SJCRH30 (cell line): ENCODE measurements at regions not wholly inside any gene's neighbourhood (a gene's known extent, or its start where the extent isn't known, plus 50 kb on each side); places are given as distances from the start of the nearest gene placed in this dataset.
A peak's percentile ranks its signal among the peaks of the same experiment; 100 is the strongest.
"Not testable (repeated sequence)": the region's sequence is repeated elsewhere in the genome, so short reads cannot be mapped to it uniquely, and the experiment has no call there.

Experiments used
- DNase-seq, 2 experiments: peaks; one replicate each; pipeline ENCODE4 v3.0.0-alpha.2; 2015 to 2020
- H3K27ac ChIP-seq: fragments of 250-450 bp; sonication (Bioruptor Pico); 2 replicates; pipeline ENCODE4 v1.5.1; 2020; ENCODE audit warnings: mild to moderate bottlenecking, moderate library complexity
- H3K27me3 ChIP-seq: fragments of 250-450 bp; sonication (Bioruptor Pico); 2 replicates; pipeline ENCODE4 v1.5.1; 2020; ENCODE audit warnings: mild to moderate bottlenecking, moderate library complexity
- H3K36me3 ChIP-seq: fragments of 250-450 bp; sonication (Bioruptor Pico); 2 replicates; pipeline ENCODE4 v1.5.1; 2020; ENCODE audit warnings: mild to moderate bottlenecking, moderate library complexity
- H3K4me1 ChIP-seq: fragments of 250-450 bp; sonication (Bioruptor Pico); 2 replicates; pipeline ENCODE4 v1.5.1; 2020; ENCODE audit warnings: mild to moderate bottlenecking, moderate library complexity
- H3K4me3 ChIP-seq: fragments of 250-450 bp; sonication (Bioruptor Pico); 2 replicates; pipeline ENCODE4 v1.5.1; 2020; ENCODE audit warnings: mild to moderate bottlenecking, moderate library complexity
- H3K9me3 ChIP-seq: fragments of 250-450 bp; sonication (Bioruptor Pico); replicated peaks from 2 replicates; pipeline ENCODE4 v1.5.1; 2020; ENCODE audit warnings: mild to moderate bottlenecking, moderate library complexity

- Histone ChIP-seq H3K9me3 (no peaks in the 10 kb centered on the region), H3K36me3 (no peaks in the 10 kb centered on the region), H3K4me1 (no peaks in the 10 kb centered on the region), H3K27ac (no peak overlapping the region), H3K27me3 (no peaks in the 10 kb centered on the region), H3K4me3 (no peak overlapping the region)
- no peak for DNase-seq
These were observed 1007.2 kb downstream of the REEP3 start for GRCh38 chr10:64528294-64529002.

GRCh38 chr10:64529003-64529350 lies 1007.8 kb downstream of the REEP3 start:
- Histone ChIP-seq H3K27me3 (no peaks in the 10 kb centered on the region), H3K27ac (no peak overlapping the region), H3K4me1 (no peaks in the 10 kb centered on the region), H3K4me3 (no peak overlapping the region), H3K9me3 (no peaks in the 10 kb centered on the region), H3K36me3 (no peaks in the 10 kb centered on the region)
- no peak for DNase-seq

- H3K27me3 ChIP-seq: no peaks in the 10 kb centered on the region
- no peaks in the 10 kb centered on the region for H3K4me1 ChIP-seq
- no peaks in the 10 kb centered on the region for H3K9me3 ChIP-seq
- no peak overlapping the region for H3K27ac ChIP-seq
- H3K36me3 ChIP-seq: no peaks in the 10 kb centered on the region
- H3K4me3 ChIP-seq: no peak overlapping the region
- no peak for DNase-seq
These were observed 1013.4 kb downstream of the REEP3 start for GRCh38 chr10:64534616-64535015.

- no peak for DNase-seq
- Histone ChIP-seq H3K4me3 (no peak overlapping the region), H3K27me3 (no peaks in the 10 kb centered on the region), H3K9me3 (no peaks in the 10 kb centered on the region), H3K36me3 (no peaks in the 10 kb centered on the region), H3K4me1 (no peaks in the 10 kb centered on the region), H3K27ac (no peak overlapping the region)
These were observed 1014.1 kb downstream of the REEP3 start for GRCh38 chr10:64535131-64535867.

GRCh38 chr10:64537112-64537511 lies 1015.9 kb downstream of the REEP3 start:
- Histone ChIP-seq H3K9me3 (no peaks in the 10 kb centered on the region), H3K27me3 (no peaks in the 10 kb centered on the region), H3K36me3 (no peaks in the 10 kb centered on the region), H3K4me1 (no peaks in the 10 kb centered on the region), H3K27ac (no peak overlapping the region), H3K4me3 (no peak overlapping the region)
- DNase-seq: no peak

- Histone ChIP-seq H3K9me3 (no peaks in the 10 kb centered on the region), H3K4me3 (no peak overlapping the region), H3K27me3 (no peaks in the 10 kb centered on the region), H3K4me1 (no peaks in the 10 kb centered on the region), H3K27ac (no peak overlapping the region), H3K36me3 (no peaks in the 10 kb centered on the region)
- DNase-seq: no peak
These were observed 1016.7 kb downstream of the REEP3 start for GRCh38 chr10:64537928-64538327.

- Histone ChIP-seq H3K9me3 (no peaks in the 10 kb centered on the region), H3K27me3 (no peaks in the 10 kb centered on the region), H3K27ac (no peak overlapping the region), H3K36me3 (no peaks in the 10 kb centered on the region), H3K4me3 (no peak overlapping the region), H3K4me1 (no peaks in the 10 kb centered on the region)
- DNase-seq: no peak
These were observed 1024.9 kb downstream of the REEP3 start for GRCh38 chr10:64546073-64546472.

- Histone ChIP-seq H3K4me1 (no peaks in the 10 kb centered on the region), H3K36me3 (no peaks in the 10 kb centered on the region), H3K27me3 (no peaks in the 10 kb centered on the region), H3K27ac (no peak overlapping the region), H3K9me3 (no peaks in the 10 kb centered on the region), H3K4me3 (no peak overlapping the region)
- DNase-seq: no peak
These were observed 1026.0 kb downstream of the REEP3 start for GRCh38 chr10:64547168-64547567.

GRCh38 chr10:64555666-64556065 lies 1034.5 kb downstream of the REEP3 start:
- no peak for DNase-seq
- Histone ChIP-seq H3K36me3 (no peaks in the 10 kb centered on the region), H3K9me3 (no peaks in the 10 kb centered on the region), H3K4me1 (no peaks in the 10 kb centered on the region), H3K27ac (no peak overlapping the region), H3K4me3 (no peak overlapping the region), H3K27me3 (no peaks in the 10 kb centered on the region)

GRCh38 chr10:64558094-64558835 lies 1037.1 kb downstream of the REEP3 start:
- no peak overlapping the region for H3K27ac ChIP-seq
- DNase-seq: no peak
- H3K36me3 ChIP-seq: no peaks in the 10 kb centered on the region
- H3K27me3 ChIP-seq: no peaks in the 10 kb centered on the region
- H3K4me3 ChIP-seq: no peak overlapping the region
- no peaks in the 10 kb centered on the region for H3K4me1 ChIP-seq
- no peaks in the 10 kb centered on the region for H3K9me3 ChIP-seq

GRCh38 chr10:64571056-64571455 lies 1049.9 kb downstream of the REEP3 start:
- H3K4me3 ChIP-seq: no peak overlapping the region
- no peaks in the 10 kb centered on the region for H3K9me3 ChIP-seq
- DNase-seq: no peak
- H3K27me3 ChIP-seq: no peaks in the 10 kb centered on the region
- no peak overlapping the region for H3K27ac ChIP-seq
- no peaks in the 10 kb centered on the region for H3K36me3 ChIP-seq
- H3K4me1 ChIP-seq: no peaks in the 10 kb centered on the region

GRCh38 chr10:64573623-64574325 lies 1052.6 kb downstream of the REEP3 start:
- DNase-seq: no peak
- H3K4me3 ChIP-seq: no peak overlapping the region
- H3K4me1 ChIP-seq: no peaks in the 10 kb centered on the region
- no peak overlapping the region for H3K27ac ChIP-seq
- H3K9me3 ChIP-seq: no peaks in the 10 kb centered on the region
- no peaks in the 10 kb centered on the region for H3K36me3 ChIP-seq
- no peaks in the 10 kb centered on the region for H3K27me3 ChIP-seq

- DNase-seq: peak; percentile 18 to 45
- H3K36me3 ChIP-seq: no peaks in the 10 kb centered on the region
- no peaks in the 10 kb centered on the region for H3K27me3 ChIP-seq
- no peak overlapping the region for H3K4me3 ChIP-seq
- no peaks in the 10 kb centered on the region for H3K9me3 ChIP-seq
- no peak overlapping the region for H3K27ac ChIP-seq
- no peaks in the 10 kb centered on the region for H3K4me1 ChIP-seq
These were observed 1053.2 kb downstream of the REEP3 start for GRCh38 chr10:64574371-64574770.

- Histone ChIP-seq H3K27ac (no peak overlapping the region), H3K4me3 (no peak overlapping the region), H3K9me3 (no peaks in the 10 kb centered on the region), H3K36me3 (no peaks in the 10 kb centered on the region), H3K4me1 (no peaks in the 10 kb centered on the region), H3K27me3 (no peaks in the 10 kb centered on the region)
- DNase-seq: no peak
These were observed 1055.3 kb downstream of the REEP3 start for GRCh38 chr10:64576497-64576896.

- not testable (repeated sequence) for DNase-seq, H3K27me3 ChIP-seq, H3K36me3 ChIP-seq, H3K27ac ChIP-seq, H3K4me1 ChIP-seq, H3K9me3 ChIP-seq, H3K4me3 ChIP-seq
These were observed 1057.6 kb downstream of the REEP3 start for GRCh38 chr10:64578757-64579156.
